ENCODE measurements at regions not wholly inside any gene's neighbourhood (a gene's known extent, or its start where the extent isn't known, plus 50 kb on each side); places are given as distances from the start of the nearest gene placed in this dataset.

DNA sequence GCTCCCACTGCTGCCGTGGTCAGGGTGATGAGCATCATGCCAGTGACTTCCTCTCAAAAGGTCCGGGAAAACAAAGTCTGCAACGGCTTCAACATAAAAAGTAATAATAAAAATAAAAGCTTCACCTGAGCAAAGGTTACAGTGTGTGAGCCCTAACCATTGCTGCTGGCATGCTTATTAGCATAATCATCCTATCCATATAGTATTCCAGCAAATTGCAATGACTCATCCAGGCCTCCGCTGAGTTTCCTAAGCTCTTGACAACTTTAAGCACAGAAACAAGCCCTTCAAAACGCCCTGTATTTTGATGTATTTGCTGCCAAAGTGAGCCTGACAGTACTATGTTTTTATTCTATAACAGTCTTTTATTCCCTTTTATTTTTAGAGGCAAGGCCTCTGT, 100.5 kb downstream of the AASDH start:
- DNase-seq (ENCODE audit: low spot score), result no peak

DNA sequence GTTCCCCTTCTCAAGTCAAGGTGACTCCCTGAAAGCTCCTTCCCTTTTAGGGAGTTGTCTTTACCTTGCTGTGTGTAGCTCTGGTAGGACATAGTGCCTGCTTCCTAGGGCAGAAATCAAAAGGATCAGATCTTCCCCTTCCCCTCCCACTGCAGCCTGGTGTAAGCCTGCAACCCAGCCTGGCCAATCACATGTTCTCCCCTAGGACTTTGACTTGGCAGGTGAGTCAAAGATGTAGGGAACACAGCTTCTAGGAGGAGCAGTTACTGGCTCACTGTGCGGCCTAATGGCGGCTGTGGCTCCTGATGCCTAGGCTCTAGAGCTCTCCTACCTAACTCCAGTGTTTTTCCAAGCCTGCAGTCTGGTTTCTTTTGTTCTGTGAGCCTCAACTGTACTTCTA, 103.9 kb downstream of the AASDH start:
- DNase-seq (ENCODE audit: low spot score), result no peak

DNA sequence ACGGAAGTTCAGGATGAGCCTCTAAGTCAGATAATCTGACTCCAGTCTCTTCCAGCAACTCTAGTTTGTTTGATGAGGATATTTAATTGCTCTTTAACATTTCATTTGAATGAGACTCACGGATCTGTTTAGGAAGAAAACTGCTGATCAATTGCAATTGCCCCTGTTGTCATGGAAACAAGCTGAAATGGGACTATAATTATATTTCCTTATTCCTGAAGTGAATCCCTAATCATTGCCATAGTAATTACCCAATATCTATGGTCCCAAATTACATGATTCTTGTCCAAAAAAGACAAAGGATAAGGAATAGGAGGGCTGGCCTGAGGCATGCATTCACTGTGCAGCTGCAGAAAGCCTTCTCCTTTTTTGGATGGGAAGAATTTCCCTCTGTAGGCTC, 105.3 kb downstream of the AASDH start:
- DNase-seq (ENCODE audit: low spot score), result no peak

DNA sequence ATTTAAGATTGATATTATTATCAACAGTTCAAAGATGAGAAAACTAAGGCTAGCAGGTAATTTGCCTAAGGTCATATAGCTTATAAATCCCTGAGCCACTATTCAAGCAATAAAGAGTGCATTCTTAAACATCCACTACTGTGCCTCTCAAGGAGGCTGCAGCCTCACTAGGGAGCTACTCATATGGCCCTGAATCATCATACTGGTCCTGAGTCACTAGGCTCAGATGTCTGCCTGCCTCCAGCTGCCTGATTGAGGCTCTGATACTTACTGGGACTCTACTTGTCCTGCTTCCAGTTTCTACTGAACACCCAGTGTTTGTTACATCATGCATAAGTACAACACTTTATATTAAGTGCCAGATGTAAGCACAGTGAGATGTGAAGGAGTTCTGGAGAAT, 110.7 kb downstream of the AASDH start:
- DNase-seq (ENCODE audit: low spot score), result no peak

DNA sequence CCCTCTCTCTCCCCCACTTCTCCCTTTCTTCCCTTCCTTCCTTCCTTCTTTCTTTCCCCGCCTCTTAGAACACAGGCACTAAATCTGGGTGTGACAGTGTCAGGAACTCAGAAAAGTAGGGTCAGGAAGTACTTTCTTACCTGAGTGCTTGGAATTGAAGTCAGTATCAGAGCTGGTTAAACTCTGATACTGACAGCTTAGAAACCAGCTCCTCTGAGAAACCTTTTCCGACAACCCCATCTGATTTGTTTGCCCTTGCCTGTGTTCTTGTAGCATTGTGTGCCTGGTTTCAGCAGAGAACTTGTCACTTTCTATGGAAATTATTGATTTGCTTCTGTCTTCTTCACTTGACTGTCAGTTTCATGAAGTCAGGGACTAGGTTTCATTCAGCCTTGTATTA, 113.9 kb downstream of the AASDH start:
- DNase-seq (ENCODE audit: low spot score), result no peak

DNA sequence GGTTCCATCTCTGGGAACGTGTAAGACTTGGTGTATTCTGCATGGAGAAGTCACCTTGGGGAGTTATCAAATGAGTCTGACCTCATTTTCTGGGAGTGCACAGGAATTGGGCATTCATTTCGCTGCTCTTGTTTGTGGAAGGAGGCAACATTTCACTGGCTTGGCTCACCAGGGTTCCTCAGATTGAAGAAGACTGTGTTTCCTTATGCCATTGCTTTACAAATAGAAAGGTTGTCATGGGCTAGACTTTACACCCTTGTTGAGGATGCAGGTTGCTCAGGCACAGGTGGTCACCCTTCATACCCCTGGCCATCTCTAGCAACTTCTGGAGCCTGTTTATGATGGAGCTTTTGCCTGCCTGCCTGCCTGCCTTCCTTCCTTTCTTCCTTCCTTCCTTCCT, 114.4 kb downstream of the AASDH start:
- no peak for DNase-seq (ENCODE audit: low spot score)

DNA sequence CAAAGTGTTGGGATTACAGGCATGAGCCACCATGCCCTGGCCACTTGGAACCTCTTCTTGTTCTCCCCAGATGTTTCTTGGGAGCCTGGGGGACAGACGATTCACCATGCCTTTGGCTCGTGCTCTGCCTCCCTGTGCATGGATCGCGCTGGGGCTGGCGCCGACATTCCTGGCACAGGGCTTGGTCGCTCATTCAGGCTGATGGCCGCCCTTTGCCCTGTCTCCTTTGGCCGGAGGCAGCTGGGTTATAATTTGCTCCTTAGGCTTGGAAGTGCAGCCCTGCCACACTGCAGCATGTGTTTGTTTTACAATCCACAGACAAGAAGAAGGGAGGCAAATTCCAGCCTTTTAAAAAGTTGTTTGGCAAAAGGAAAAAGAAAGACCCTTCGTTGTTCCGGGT, 115.3 kb downstream of the AASDH start:
- DNase-seq (ENCODE audit: low spot score), result no peak

DNA sequence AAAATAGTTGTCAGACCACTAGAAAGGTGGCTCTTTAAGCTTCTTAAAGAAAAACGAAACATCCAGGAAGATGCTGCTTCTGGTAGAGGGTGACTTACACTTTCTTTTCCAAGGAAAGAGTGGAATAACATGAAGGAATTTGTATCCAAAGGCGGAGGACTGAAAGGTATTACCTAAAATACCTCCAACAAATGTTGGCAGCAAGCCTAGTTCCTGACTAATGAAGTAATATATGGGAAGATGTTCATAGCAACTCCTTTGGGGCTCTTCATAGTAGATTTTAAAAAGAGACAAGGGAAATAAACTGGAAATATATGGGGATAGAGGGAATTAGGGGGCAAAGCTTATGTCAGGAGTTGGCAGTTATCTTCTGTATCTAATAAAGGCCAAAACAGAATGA, 116.2 kb downstream of the AASDH start:
- DNase-seq (ENCODE audit: low spot score), result no peak

DNA sequence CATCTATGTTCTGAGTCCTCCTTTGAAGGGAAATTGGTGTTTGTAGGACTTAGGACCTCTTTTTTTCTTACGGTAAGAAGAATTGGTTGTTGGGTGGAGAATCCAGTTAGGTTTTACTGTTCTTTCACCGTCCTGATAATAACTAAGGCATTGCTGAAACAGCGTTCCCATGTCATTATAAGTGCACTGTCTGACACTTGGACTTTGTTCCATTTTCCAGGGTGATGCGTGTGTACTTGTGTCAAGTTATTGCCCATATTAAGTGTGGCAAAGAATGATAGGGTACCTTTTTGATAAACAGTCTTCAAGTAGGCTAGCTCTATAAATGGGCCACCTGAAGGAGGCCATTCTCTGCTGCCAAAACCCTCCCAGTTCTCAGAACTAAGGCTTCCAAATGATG, 119.7 kb downstream of the AASDH start:
- no peak for DNase-seq (ENCODE audit: low spot score)

DNA sequence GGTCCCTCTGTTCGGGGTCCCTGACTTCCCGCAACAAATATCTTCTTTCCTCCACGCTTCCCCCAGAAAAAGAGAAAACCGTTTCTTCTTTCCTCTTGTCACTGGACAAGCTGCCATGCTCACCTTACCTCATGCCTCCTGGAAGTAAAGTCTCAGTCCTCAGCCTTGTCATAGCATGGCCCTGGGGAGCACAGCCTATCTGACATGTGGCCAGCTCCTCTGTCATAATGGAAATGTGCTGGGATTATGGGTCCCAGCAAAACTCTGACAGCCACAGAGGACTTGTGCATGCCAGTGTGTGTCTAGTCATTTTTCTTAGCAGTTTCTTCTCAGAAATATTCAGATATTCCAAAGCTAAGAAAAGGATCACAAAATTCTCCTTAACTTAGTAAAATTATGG, 122.4 kb downstream of the AASDH start:
- no peak for DNase-seq (ENCODE audit: low spot score)

DNA sequence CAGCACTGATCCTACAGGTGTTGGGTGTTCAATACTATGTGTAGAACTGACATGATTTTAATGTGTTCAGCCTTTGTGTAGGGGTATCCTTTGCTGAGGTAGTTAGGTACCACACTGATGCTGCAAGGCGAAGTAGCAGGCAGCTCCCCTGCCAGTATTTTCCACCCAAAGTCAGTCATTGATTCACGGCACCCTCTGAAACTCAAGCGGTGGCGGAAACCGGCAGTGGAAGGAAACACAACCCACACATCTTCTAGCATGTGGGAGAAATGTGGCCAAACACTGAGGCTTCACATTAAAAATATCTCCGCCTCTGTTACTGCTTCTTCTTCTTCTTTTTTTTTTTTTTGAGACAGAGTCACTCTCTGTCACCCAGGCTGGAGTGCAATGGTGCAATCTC, 126.3 kb downstream of the AASDH start:
- DNase-seq (ENCODE audit: low spot score), result no peak

DNA sequence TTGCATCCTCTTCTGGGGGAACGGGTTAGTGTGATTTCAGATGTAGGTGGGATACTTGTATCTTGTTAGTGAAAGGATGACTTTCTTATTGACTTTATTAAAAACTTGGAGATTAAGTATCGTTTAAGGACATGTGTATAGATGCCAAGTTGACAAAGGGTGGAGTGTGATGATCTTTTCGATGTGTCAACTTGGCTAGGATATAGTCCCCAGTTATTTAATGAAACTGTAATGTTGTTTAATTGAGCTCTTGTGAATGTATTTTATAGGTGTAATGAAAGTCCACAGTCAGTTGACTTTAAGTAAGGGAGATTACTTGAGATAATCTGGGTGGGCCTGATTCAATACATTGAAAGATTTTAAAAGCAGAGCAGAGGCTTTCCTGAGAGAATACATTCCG, 127.0 kb downstream of the AASDH start:
- DNase-seq (ENCODE audit: low spot score), result no peak

DNA sequence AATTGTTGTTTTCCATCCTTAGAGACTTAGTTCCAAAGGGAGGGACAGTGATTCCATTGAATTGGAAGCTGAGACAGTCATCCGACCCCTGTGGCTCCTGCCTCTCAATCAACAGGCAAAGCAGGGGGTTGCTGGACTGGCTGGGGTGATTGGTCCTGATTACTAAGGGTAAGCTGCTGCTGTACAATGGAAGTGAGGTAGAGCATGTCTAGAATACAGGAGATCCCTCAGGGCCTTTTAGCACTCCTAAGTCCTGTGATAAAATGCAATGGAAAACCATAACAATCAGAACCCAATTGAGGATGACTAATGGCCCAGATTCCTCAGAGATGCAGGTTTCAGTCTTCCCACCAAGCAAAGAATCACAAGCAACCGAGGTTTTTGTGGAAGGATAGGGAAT, 127.6 kb downstream of the AASDH start:
- no peak for DNase-seq (ENCODE audit: low spot score)

DNA sequence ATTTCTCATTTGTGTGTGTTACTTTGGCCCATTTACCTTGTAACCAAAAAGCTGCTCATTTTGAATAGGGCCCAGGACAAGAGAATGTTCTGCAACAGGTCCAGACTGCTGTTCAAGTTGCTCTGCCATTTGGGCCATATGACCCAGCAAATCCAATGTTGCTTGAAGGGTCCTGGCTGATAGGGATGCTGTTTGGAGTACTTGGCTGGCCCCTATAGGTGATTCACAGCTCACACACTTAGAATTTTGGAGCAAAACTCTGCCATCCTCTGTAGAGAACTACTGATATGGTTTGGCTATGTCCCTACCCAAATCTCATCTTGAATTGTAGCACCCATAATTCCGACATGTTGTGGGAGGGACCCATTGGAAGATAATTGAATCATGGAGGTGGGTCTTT, 131.5 kb downstream of the AASDH start:
- DNase-seq (ENCODE audit: low spot score), result no peak

DNA sequence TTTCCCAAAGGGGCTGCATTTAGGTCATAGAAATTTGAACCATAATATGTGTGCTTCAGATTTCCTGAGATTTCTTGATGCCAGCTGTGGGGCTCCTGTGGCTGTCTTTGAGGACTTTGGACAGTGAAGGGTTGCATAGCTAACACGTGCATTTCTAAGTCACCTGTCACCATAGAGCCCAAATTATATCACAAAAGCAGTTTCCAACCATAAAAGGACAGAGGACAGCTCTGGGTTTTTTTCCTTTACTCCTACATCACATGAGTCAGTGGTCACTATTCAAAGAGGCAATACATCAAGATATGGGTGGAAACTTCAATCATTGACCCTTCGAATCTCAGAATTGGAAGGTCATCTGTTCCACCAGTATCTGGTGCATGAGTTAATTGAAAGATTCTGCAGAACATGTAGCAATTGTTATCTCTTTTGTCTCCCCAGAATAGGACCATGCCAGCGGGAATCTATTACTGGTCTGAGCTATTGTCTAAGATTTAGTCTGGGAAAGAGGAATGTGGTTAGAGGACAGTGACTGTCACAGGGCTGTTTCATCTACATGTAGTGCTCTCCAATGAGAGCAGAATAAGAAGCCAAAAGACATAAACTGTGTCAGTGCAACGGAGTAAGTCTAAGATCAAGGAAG, 133.5 kb downstream of the AASDH start:
- no peak for DNase-seq (ENCODE audit: low spot score)

DNA sequence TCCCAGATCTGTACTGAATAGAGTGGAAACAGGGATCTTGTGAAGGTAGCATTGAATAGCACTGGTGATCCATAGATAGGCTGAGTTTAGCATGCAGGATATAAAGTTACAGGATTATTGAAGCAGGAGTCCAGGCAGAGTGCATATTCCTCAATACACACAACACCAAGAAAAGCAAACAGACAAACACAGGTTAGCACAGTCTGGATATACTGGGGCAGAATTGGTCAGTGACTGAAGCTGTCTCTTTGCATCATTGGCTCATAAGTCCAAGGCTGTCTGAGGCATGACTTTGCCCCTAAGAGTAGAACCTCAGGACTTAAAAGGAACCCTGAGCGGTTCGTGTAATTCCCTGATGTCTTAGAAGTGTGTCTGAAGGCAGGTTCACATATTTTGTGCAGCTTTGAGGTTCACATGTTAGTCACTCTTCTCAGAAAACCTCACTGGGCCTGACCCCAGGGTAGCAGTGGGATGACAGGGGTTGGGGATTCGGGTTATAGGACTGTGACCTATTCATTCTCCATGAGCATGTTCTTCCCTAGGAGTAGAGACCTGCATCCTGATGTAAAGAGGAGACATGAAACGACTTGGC, 134.6 kb downstream of the AASDH start:
- DNase-seq (ENCODE audit: low spot score), result no peak

DNA sequence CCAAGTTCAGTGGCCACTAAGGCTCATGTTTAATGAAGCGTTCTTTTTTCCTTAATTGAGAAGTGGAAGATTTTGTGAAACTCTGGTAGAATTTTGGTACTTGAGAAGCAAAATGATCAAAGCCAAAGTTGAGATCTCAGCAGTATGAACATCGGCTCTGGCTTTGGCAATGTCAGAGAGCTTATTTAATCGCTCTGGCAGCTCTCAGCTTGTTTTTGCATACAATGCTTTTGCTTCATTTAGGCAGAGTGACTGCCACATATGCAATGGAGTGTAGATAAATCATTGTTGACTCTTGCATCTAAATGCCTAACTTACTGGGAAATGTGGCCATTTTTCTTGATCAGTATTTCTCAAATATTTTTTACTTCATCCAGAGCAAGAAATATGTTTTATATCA, 135.7 kb downstream of the AASDH start:
- no peak for DNase-seq (ENCODE audit: low spot score)

DNA sequence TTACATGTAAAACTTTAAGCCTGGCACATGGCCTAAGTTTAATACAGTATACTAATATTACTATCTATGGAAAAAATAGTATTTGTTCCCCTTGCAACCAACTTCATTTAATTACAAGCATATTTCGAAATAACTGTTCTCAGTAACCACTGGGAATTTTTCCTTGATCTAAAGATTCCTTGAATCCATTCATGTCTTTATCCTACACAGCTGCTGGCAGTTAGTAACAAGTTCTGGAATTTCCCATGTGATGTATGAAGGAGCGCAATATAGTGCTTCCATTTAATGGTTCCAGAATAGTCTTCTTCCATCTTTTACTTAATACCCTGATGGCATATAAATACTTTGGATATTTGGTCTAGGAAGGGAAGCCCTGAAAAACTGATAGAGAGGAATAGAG, 136.5 kb downstream of the AASDH start:
- DNase-seq (ENCODE audit: low spot score), result no peak

DNA sequence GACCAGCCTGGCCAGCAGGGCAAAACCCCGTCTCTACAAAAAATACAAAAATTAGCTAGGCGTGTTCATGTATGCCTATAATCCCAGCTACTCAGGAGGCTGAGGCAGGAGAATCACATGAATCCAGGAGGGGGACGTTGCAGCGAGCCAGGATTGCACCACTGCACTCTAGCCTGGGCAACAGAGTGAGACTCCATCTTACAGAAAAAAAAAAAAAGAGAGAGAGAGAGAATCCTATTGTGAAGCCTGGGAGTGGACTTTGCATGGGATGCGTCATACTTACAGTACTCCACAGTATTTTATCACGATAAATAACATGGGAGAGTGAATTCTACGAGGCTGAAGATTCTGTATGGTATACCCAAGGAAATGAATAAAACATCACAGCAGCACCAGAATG, 139.6 kb downstream of the AASDH start:
- DNase-seq (ENCODE audit: low spot score), result no peak

DNA sequence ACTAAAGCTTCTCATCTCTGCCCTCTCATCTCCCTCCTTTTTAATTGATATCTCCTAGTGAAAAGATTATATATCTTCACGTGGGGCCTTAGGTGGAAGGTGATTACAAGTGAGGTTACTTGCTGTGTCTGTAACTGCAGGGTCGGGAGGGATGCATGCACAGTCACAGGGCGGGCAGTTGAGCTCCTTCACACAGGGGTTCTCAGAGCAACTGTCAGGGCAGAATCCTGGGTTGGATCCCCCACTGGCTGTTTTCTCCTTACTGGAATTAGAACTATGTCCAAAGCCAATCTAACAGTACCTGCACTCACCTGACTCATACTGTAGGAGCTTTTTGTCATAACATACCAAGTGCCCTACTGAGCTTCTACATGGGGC, 141.1 kb downstream of the AASDH start:
- DNase-seq (ENCODE audit: low spot score), result no peak

DNA sequence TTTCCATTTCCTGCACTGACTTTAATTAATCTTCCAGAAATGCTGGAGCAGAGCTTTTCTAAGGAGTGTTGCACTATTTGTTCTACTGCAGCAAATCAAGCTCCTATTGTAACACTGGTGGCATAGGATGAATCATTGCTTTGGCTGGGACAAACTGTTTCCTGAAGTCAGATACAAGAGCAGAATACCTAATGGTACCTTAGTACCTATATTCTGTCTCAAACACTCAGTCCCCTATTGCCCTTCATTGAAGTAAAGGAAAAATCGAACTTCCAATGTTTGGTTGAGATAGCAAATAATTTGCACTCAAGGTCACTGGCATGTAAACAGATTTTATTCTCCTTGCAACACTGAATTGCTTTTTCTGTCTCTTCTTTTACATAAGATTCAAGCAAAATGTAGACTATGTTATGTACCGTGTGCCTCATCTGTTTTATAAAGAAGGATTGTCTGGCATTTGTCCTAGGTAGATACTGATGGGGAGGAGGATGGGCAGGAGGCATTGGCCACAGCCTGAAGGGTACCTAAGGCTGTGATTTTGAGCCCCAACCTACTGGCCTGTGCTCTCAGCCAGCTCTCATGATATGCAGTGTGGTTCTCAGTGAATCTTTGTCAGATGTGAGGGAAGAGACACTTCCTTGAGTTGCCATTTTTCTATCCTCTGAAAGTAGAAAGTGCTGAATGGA, 141.6 kb downstream of the AASDH start:
- no peak for DNase-seq (ENCODE audit: low spot score)

DNA sequence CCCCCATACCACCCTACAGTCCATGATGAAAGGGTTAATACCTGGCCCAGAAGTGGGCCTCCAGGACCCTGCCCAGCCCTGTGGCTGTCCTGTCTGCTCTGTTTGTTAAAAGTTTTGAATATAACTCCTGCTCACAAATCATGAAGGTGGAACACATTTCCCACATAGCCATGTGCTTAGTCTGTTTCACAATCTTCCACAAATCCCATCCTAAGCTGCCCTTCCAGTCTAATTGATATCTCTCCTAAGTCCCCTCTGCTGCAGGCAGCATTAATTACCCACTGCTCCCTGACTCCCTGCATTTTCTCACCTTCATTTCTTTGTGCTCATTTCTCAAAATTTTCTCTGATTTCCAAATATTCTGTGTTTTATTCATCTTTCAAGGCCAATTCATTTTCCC, 142.6 kb downstream of the AASDH start:
- no peak for DNase-seq (ENCODE audit: low spot score)

DNA sequence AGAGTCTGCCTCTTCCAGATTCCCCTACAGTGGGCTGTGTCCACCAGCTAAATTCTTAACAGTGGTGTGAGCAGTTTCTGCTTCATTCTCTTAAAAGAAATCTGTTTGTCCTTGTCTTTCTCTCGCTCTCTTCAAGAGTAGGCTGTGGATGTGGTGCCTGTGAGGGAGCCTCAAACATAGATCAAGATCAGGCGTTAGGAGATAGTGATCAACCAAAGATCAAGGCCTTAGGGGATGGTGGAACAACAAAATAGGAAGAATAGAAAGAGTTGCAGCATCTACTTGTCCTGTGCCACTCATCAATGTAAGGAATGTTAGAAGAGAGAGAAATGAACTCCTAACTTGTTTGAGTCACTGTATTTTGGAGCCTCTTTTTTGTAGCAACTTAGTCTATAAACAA, 144.2 kb downstream of the AASDH start:
- no peak for DNase-seq (ENCODE audit: low spot score)

DNA sequence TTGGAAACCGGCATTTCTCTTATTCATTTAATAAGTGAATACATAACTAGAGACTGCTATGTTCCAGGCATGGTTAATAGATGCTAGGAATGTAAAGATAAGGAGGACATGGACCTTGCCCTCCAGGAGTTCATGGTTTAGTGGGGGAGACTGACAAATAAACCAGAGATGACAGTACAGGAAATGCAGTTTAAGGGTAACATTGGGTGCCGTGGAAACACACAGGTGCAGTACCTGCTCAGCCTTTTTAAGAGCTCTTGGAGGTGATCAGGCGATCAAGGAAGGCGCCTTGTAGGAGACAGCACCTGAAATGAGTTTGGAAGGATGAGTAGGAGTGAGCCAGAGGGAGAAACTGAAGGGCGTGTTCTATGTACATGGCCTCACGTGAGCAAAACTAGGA, 145.8 kb downstream of the AASDH start:
- DNase-seq (ENCODE audit: low spot score), result no peak
